ENCODE measurements at regions not wholly inside any gene's neighbourhood (a gene's known extent, or its start where the extent isn't known, plus 50 kb on each side); places are given as distances from the start of the nearest gene placed in this dataset.

DNA sequence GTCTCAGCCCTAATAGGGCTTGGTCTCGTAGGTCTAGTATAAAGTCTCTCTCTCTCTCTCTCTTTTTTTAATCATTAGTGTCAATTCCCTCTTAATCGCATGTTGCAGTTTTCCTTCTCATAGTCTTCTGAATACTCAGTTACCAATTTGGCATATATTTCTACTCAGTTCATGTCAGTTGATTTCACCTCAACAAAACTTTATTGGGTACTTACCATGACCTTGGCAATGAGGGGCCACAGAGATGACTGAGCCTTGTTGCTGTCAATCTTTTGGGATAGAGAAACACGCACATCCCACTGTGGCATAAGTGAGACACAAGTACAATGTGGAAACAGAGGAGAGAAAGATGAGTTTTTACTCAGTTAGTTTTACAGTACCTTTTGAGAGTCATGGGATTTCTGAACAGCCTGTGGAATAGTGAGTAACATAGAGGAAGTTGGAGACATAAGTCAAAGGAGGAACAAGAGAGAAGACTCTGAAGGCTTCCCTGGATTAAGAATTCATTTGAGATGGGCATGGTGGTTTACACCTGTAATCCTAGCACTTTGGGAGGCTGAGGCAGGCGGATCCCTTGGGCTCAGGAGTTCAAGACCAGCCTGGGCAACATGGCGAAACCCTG is 150.2 kb upstream of the CBLB start:
- H3K4me1 ChIP-seq = no peaks in the 10 kb centered on the region
- DNase-seq = no peak
- no peak overlapping the region for H3K27ac ChIP-seq
- H3K4me3 ChIP-seq = no peak overlapping the region
- TF ChIP-seq POLR2A (IDR thresholded peaks at IDR 0.05) = no peak
- TF ChIP-seq, protein P1, sequence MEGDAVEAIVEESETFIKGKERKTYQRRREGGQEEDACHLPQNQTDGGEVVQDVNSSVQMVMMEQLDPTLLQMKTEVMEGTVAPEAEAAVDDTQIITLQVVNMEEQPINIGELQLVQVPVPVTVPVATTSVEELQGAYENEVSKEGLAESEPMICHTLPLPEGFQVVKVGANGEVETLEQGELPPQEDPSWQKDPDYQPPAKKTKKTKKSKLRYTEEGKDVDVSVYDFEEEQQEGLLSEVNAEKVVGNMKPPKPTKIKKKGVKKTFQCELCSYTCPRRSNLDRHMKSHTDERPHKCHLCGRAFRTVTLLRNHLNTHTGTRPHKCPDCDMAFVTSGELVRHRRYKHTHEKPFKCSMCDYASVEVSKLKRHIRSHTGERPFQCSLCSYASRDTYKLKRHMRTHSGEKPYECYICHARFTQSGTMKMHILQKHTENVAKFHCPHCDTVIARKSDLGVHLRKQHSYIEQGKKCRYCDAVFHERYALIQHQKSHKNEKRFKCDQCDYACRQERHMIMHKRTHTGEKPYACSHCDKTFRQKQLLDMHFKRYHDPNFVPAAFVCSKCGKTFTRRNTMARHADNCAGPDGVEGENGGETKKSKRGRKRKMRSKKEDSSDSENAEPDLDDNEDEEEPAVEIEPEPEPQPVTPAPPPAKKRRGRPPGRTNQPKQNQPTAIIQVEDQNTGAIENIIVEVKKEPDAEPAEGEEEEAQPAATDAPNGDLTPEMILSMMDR (IDR thresholded peaks at IDR 0.05) = no peak
- no peaks in the 10 kb centered on the region for H3K9me3 ChIP-seq
- H3K27me3 ChIP-seq = no peaks in the 10 kb centered on the region
- no peaks in the 10 kb centered on the region for H3K36me3 ChIP-seq

DNA sequence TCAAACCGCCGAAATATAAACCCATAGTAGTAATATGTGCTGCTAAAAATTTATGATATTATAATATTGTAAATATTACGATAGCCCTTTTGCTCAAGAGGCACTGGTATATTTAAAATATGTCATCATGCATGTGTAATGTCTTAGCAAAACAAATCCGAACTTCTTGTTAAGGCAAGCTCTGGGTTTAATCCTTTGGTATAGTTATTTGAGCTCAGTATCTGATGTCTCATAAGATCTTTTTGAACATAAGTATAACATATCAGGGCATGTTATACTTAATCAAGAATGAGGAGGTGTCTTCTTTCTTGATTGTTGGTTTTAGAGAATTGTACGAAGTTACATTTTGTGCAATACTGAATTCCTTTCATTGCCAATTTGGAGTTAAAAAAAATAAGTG is 154.1 kb upstream of the CBLB start:
- H3K36me3 ChIP-seq = no peaks in the 10 kb centered on the region
- TF ChIP-seq, protein P1 (IDR thresholded peaks at IDR 0.05) = no peak
- TF ChIP-seq POLR2A (IDR thresholded peaks at IDR 0.05) = no peak
- no peak overlapping the region for H3K4me3 ChIP-seq
- peaks cover 0 to 4% (median 0%) of the 10 kb centered on the region in 4 donors for H3K4me1 ChIP-seq
- no peaks in the 10 kb centered on the region for H3K27me3 ChIP-seq
- no peak for DNase-seq
- no peaks in the 10 kb centered on the region for H3K9me3 ChIP-seq
- no peak overlapping the region for H3K27ac ChIP-seq

DNA sequence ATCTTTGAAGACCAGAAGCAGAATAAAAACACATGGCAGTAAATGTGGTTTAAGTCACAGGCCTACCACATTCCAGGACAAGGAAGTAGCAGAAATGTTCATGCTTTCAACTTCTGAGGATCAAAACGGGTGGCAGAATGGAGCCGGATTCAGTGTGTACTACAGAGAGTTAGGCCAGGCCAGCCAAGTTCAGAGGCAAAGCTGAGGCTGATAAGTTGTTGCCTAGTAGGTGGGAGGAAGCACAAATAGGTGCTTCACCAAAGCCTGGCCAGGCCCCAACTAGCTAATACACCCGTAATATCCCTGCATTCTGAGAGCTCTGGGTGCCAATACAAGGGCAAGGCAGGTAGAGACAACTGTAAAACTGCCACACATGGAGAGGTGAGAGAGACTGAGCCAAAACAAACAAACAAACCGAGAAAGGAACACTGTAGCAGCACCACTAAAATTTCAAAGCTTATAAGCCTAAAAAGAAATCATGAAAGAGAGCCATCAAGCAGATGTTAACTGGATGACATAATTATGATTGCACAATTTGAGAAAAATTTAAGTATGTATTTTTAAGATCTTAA is 156.4 kb upstream of the CBLB start:
- Histone ChIP-seq H3K36me3 (no peaks in the 10 kb centered on the region), H3K27me3 (no peaks in the 10 kb centered on the region), H3K4me1 (peaks cover 0 to 4% (median 0%) of the 10 kb centered on the region in 4 donors), H3K9me3 (no peaks in the 10 kb centered on the region), H3K27ac (no peak overlapping the region), H3K4me3 (no peak overlapping the region)
- TF ChIP-seq, protein P1 (IDR thresholded peaks at IDR 0.05) = no peak
- TF ChIP-seq POLR2A (IDR thresholded peaks at IDR 0.05) = no peak
- DNase-seq = no peak

DNA sequence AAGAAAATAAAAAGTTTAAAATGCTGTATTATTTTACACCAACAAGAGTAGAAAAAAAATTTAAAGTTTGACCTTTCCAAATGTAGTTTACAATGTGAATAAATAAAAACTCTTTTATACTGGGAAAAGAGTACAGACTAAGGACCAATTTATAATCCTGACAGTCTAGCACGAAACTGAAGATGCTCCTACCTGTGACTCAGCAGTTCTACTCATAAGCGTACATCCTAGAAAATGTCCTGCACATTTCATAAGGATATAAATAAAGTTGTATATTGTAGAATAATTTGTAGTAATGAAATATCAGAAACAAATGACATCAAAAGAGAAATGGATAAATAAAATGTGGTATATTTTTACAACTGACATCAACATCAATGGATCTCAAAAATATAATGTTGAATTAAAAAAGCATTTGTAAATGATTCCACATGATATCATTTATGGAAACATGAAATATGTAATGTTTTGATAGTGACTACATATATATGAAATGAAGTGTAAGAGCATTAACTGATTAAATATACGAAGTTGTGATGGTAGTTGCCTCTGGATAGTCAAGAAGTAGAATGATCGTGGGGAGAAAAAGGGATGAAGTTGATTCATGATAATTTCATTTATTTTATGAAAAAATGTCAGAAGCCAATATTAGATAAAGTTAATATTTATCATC is 161.3 kb upstream of the CBLB start:
- Histone ChIP-seq H3K4me3 (no peak overlapping the region), H3K9me3 (no peaks in the 10 kb centered on the region), H3K4me1 (peaks cover 0 to 3% (median 0%) of the 10 kb centered on the region in 4 donors), H3K27me3 (no peaks in the 10 kb centered on the region), H3K27ac (no peak overlapping the region), H3K36me3 (no peaks in the 10 kb centered on the region)
- no peak for TF ChIP-seq POLR2A (IDR thresholded peaks at IDR 0.05)
- TF ChIP-seq, protein P1 (IDR thresholded peaks at IDR 0.05) = no peak
- no peak for DNase-seq

DNA sequence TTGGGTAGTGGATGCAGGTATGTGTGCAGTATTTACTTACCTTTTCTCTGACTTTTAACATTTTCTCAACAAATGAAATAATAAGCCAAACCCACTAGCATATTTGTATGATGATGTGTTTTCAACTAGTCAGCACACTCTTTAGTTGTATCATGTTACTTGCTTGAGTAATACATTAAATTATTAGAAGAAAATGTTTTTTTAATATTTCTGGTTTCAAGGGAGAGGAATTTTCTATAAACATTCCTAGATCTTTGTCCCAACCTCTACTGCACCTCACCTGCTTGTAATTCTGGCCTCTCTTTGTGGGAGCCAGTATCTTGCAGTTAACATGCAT is 161.8 kb upstream of the CBLB start:
- Histone ChIP-seq H3K27ac (no peak overlapping the region), H3K36me3 (no peaks in the 10 kb centered on the region), H3K9me3 (no peaks in the 10 kb centered on the region), H3K4me3 (no peak overlapping the region), H3K27me3 (no peaks in the 10 kb centered on the region), H3K4me1 (no peaks in the 10 kb centered on the region)
- no peak for TF ChIP-seq POLR2A (IDR thresholded peaks at IDR 0.05)
- TF ChIP-seq, protein P1 (IDR thresholded peaks at IDR 0.05) = no peak
- no peak for DNase-seq

Data from Peyer's patch (tissue), 4 donors.